GM23338 (cell line): ENCODE measurements at regions not wholly inside any gene's neighbourhood (a gene's known extent, or its start where the extent isn't known, plus 50 kb on each side); places are given as distances from the start of the nearest gene placed in this dataset.

Source experiments
- ATAC-seq: fragments of 200-7000 bp; cut with Tn5 transposase; 3 replicates; pipeline ENCODE4 v1.9.1; 2020
- DNase-seq: peaks from one replicate; pipeline ENCODE4 v3.0.0-alpha.2; 2015; ENCODE audit warnings: low spot score
- H2AFZ ChIP-seq: fragments of 200-600 bp; sonication (generic); 2 replicates; pipeline ENCODE4 v1.8.0; 2016; ENCODE audit warnings: antibody characterized with exemption, mild to moderate bottlenecking, moderate library complexity
- H3F3A ChIP-seq: fragments of 200-600 bp; sonication (generic); replicated peaks from 2 replicates; pipeline ENCODE4 v1.8.0; 2017; ENCODE audit warnings: antibody characterized with exemption, mixed run types, low read depth
- H3K27ac ChIP-seq: fragments of 200-600 bp; sonication (generic); 2 replicates; pipeline ENCODE4 v1.6.1; 2016; ENCODE audit warnings: low read depth
- H3K27me3 ChIP-seq: fragments of 200-600 bp; sonication (generic); 2 replicates; pipeline ENCODE4 v1.8.0; 2016; ENCODE audit warnings: mild to moderate bottlenecking, mixed run types, moderate library complexity; ENCODE audit not compliant: insufficient read depth
- H3K36me3 ChIP-seq: fragments of 200-600 bp; sonication (generic); 2 replicates; pipeline ENCODE4 v1.8.0; 2016; ENCODE audit warnings: mild to moderate bottlenecking; ENCODE audit not compliant: insufficient read depth
- H3K4me1 ChIP-seq: fragments of 200-600 bp; sonication (generic); 2 replicates; pipeline ENCODE4 v1.8.0; 2016; ENCODE audit warnings: mild to moderate bottlenecking, moderate library complexity; ENCODE audit not compliant: insufficient read depth
- H3K4me2 ChIP-seq: fragments of 200-600 bp; sonication (generic); 2 replicates; pipeline ENCODE4 v1.7.1; 2017; ENCODE audit warnings: mixed run types
- H3K4me3 ChIP-seq: fragments of 200-600 bp; sonication (generic); 2 replicates; pipeline ENCODE4 v1.6.1; 2016; ENCODE audit warnings: mixed run types
- H3K79me2 ChIP-seq: fragments of 200-600 bp; sonication (generic); replicated peaks from 2 replicates; pipeline ENCODE4 v1.8.0; 2017; ENCODE audit warnings: mild to moderate bottlenecking; ENCODE audit not compliant: insufficient read depth
- H3K9me2 ChIP-seq: fragments of 200-600 bp; sonication (generic); 2 replicates; pipeline ENCODE4 v1.8.0; 2017; ENCODE audit not compliant: insufficient read depth
- H4K20me1 ChIP-seq: fragments of 200-600 bp; sonication (generic); replicated peaks from 2 replicates; pipeline ENCODE4 v1.8.0; 2017; ENCODE audit warnings: mild to moderate bottlenecking; ENCODE audit not compliant: insufficient read depth
- H3K27ac Mint-ChIP-seq: 2 replicates; pipeline ENCODE4 v1.8.0; 2020; ENCODE audit warnings: inconsistent platforms, mild to moderate bottlenecking, moderate library complexity, mixed read lengths
- H3K27me3 Mint-ChIP-seq: 3 replicates; pipeline ENCODE4 v1.8.0; 2022; ENCODE audit warnings: low read depth, mild to moderate bottlenecking, moderate library complexity, mixed read lengths, inconsistent platforms; ENCODE audit not compliant: insufficient read depth, poor library complexity
- H3K36me3 Mint-ChIP-seq: 3 replicates; pipeline ENCODE4 v1.8.0; 2021; ENCODE audit warnings: low read depth, mild to moderate bottlenecking, inconsistent platforms, moderate library complexity, mixed read lengths
- H3K4me1 Mint-ChIP-seq: 3 replicates; pipeline ENCODE4 v1.8.0; 2020; ENCODE audit warnings: mild to moderate bottlenecking, inconsistent platforms, mixed read lengths
- H3K4me3 Mint-ChIP-seq: 3 replicates; pipeline ENCODE4 v1.8.0; 2021; ENCODE audit warnings: moderate library complexity, mild to moderate bottlenecking, inconsistent platforms, mixed read lengths
- H3K9me3 Mint-ChIP-seq: 3 replicates; pipeline ENCODE4 v1.8.0; 2020; ENCODE audit warnings: moderate library complexity, mild to moderate bottlenecking, inconsistent platforms, mixed read lengths
- CREB1 ChIP-seq: fragments of 250-450 bp; sonication (Bioruptor Pico); IDR thresholded peaks from 2 replicates; pipeline ENCODE4 v1.5.0; 2020; ENCODE audit warnings: low read depth, mild to moderate bottlenecking, moderate library complexity
- CTCF ChIP-seq, 2 experiments: fragments of 200-600 bp in 1 of 2; sonication (generic) in 1 of 2; conservative IDR thresholded peaks; 2 replicates each; pipeline versions ENCODE4 v1.5.1 to v1.6.1; 2016 to 2017; ENCODE audit warnings: antibody characterized with exemption in 2 of 2, low read depth in 2 of 2, mild to moderate bottlenecking in 2 of 2, moderate library complexity in 1 of 2
- ETS1 ChIP-seq: IDR thresholded peaks from 2 replicates; pipeline ENCODE4 v1.6.1; 2016; ENCODE audit warnings: antibody characterized with exemption
- EZH2 ChIP-seq: fragments of 200-600 bp; sonication (generic); IDR thresholded peaks from one replicate; pipeline ENCODE4 v1.8.0; 2017; ENCODE audit warnings: antibody characterized with exemption, mild to moderate bottlenecking, low read depth; ENCODE audit not compliant: unreplicated experiment
- EZH2phosphoT487 ChIP-seq: fragments of 200-600 bp; sonication (generic); IDR thresholded peaks from one replicate; pipeline ENCODE4 v1.8.1; 2018; ENCODE audit warnings: antibody characterized with exemption; ENCODE audit not compliant: unreplicated experiment
- JUNB ChIP-seq: IDR thresholded peaks from one replicate; pipeline ENCODE4 v1.6.1; 2016; ENCODE audit warnings: antibody characterized with exemption; ENCODE audit not compliant: unreplicated experiment
- NANOG ChIP-seq: IDR thresholded peaks from 2 replicates; pipeline ENCODE4 v1.6.1; 2016; ENCODE audit warnings: antibody characterized with exemption, borderline replicate concordance
- POLR2AphosphoS5 ChIP-seq: IDR thresholded peaks from 2 replicates; pipeline ENCODE4 v1.6.1; 2016; ENCODE audit warnings: antibody characterized with exemption, low read depth
- REST ChIP-seq: IDR thresholded peaks from one replicate; pipeline ENCODE4 v1.6.1; 2018; ENCODE audit warnings: antibody characterized with exemption; ENCODE audit not compliant: unreplicated experiment
- STAT1 ChIP-seq: IDR thresholded peaks from one replicate; pipeline ENCODE4 v1.6.1; 2016; ENCODE audit warnings: antibody characterized with exemption; ENCODE audit not compliant: unreplicated experiment
- ZNF114 ChIP-seq: fragments of 250-450 bp; sonication (Bioruptor Pico); IDR thresholded peaks from 2 replicates; pipeline ENCODE4 v1.5.0; 2020; ENCODE audit warnings: mild to moderate bottlenecking, moderate library complexity
- ZNF331 ChIP-seq: fragments of 250-450 bp; sonication (Bioruptor Pico); IDR thresholded peaks from 2 replicates; pipeline ENCODE4 v1.5.0; 2020; ENCODE audit warnings: low read depth, mild to moderate bottlenecking, moderate library complexity
- ZNF462 ChIP-seq: fragments of 250-450 bp; sonication (Bioruptor Pico); IDR thresholded peaks from 2 replicates; pipeline ENCODE4 v1.5.0; 2020; ENCODE audit warnings: mild to moderate bottlenecking, moderate library complexity

- no peak for ATAC-seq
- no peak for DNase-seq
- H3K27ac Mint-ChIP-seq: no peak overlapping the region
- TF ChIP-seq POLR2AphosphoS5 (no peak), STAT1 (no peak), JUNB (no peak), ETS1 (no peak), REST (no peak), CREB1 (no peak), ZNF114 (CRISPR knock-in tag) (no peak), ZNF462 (CRISPR knock-in tag) (no peak), EZH2 (no peak), NANOG (no peak), EZH2phosphoT487 (no peak), ZNF331 (CRISPR knock-in tag) (no peak), CTCF (conservative IDR thresholded peaks at IDR 0.05; ENCODE audit: low read depth in 2 of 2) (no peak)
- Histone ChIP-seq H3K36me3 (no peaks in the 10 kb centered on the region), H3K27me3 (no peaks in the 10 kb centered on the region), H3K79me2 (no peaks in the 10 kb centered on the region), H3K4me2 (no peak overlapping the region), H3K27ac (no peak overlapping the region), H2AFZ (no peak overlapping the region), H3F3A (no peaks in the 10 kb centered on the region), H3K4me3 (no peak overlapping the region), H3K9me2 (no peaks in the 10 kb centered on the region), H4K20me1 (no peaks in the 10 kb centered on the region), H3K4me1 (no peaks in the 10 kb centered on the region)
- H3K4me1 Mint-ChIP-seq: peaks cover 2% of the 10 kb centered on the region; the same call in 1 of the 3 replicates
- no peaks in the 10 kb centered on the region for H3K9me3 Mint-ChIP-seq
- H3K4me3 Mint-ChIP-seq: no peak overlapping the region
- no peaks in the 10 kb centered on the region for H3K36me3 Mint-ChIP-seq
- no peaks in the 10 kb centered on the region for H3K27me3 Mint-ChIP-seq
Measured at GRCh38 chr13:87497426-87497825, 173.7 kb upstream of the SLITRK5 start.
